ENCODE measurements at regions not wholly inside any gene's neighbourhood (a gene's known extent, or its start where the extent isn't known, plus 50 kb on each side); places are given as distances from the start of the nearest gene placed in this dataset.
"Not testable (repeated sequence)": the region's sequence is repeated elsewhere in the genome, so short reads cannot be mapped to it uniquely, and the experiment has no call there.

DNA sequence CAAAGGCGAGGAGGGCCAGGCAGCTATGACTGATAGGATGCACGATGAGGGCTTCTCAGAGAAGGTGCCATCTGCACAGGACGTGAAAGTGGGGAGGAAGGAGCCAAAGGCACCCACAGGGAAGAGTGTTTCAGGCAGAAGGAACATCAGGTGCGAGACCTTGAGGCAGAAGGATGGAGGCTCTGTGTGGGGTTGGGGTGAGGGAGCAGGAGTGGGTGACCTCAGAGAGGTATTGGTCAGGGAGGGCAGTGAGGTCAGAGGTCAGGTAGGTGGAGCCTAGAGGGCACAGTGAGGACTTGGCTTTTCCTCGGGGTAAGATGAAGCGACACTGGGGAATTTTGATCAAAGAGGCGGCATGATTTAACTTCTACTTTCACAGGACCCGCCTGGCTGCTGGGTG, 64.7 kb upstream of the XPA start:
- DNase-seq (ENCODE audit: low read depth in 1 of 2, low spot score in 1 of 2): no peak
- no peak for TF ChIP-seq JUND (IDR thresholded peaks at IDR 0.05; ENCODE audit: low read depth)
- in situ Hi-C loops (cut with HindIII; ENCODE audit: low pct_unique_long_range_greater_than_20kb, low sequenced_read_pairs): no loop called here

DNA sequence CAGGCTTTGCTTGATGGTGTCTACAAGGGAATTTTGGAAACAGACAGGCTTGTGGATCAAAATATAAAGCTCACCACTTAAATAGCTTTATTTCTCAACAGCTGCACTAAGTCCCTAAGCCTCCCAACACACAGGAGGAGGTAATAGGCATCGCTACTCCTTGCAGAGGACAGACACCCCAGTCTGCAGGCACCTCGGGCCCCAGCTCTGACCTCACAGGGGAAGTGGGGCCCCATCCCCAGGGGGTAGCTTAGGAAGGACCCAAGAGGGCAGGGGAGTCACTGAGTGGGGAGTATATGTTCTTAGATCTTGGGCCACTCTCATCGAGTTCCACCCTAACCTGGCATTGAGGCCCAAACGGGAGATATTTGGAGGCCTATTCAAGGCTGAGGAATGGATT, 66.7 kb upstream of the XPA start:
- TF ChIP-seq JUND (IDR thresholded peaks at IDR 0.05; ENCODE audit: low read depth): no peak
- no peak for DNase-seq (ENCODE audit: low read depth in 1 of 2, low spot score in 1 of 2)
- in situ Hi-C loops (cut with HindIII; ENCODE audit: low pct_unique_long_range_greater_than_20kb, low sequenced_read_pairs): no loop called here

DNA sequence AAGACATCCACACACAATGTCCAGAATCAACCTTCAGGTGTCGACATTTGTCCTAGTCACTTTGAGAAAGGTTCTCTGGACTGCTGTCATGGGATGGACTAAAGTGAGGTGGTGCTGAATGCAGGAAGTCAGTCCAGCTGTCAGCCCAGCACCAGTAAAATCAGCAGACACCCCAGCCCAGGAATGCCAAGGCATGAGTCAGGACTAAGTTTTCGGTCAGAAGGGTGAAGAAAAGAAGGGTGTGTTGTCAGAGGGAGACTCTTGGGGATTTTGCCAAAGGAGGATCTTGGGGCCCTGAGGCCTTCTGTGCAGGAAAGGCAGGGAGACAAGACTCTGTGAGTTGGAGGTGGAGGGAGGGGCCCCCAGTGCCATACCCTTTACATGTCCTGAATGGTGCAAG, 69.0 kb upstream of the XPA start:
- in situ Hi-C loops (cut with HindIII; ENCODE audit: low pct_unique_long_range_greater_than_20kb, low sequenced_read_pairs): no loop called here

DNA sequence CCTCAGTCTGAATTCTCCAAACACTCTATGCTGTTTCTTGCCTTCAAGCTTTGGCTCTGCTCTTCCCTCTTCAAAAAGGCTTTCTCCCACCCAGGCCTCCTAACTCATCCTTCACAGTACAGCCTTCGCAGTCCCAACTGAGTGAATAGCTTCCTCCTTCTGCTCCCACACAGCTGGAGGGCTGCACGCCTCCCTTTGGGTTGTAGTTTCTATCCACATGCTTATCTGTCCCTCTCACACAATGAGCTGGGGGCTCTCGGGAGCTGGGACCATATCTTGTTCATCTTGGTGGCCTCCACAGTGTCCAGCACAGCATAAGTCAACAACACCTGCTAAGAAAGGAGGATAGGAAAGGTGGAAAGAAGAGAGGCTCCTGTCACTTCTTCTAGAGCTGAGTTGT, 69.5 kb upstream of the XPA start:
- in situ Hi-C loops (cut with HindIII; ENCODE audit: low pct_unique_long_range_greater_than_20kb, low sequenced_read_pairs): no loop called here
- no peak for TF ChIP-seq JUND (IDR thresholded peaks at IDR 0.05; ENCODE audit: low read depth)
- no peak for DNase-seq (ENCODE audit: low read depth in 1 of 2, low spot score in 1 of 2)

More for the DNA sequence above, 69.0 kb upstream of the XPA start:
- DNase-seq (ENCODE audit: low read depth in 1 of 2, low spot score in 1 of 2): no peak
- TF ChIP-seq JUND (IDR thresholded peaks at IDR 0.05; ENCODE audit: low read depth): no peak

DNA sequence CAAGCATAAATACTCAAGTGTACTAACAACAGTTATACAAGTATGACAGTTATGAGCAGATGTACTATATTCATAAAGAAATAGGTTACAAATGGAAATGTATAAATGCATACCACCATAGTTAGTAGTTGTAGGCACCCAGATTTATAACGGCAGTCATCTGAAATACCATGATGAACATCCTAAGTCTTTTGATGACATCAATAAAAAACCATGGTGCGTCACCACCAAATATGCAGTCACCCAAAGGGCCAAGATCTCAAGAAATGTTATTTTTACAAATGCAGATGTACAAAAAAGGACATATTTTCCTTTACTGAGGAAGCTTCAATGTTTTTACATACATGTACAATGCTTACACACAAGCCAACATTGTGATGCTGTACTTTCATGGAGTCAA, 70.8 kb upstream of the XPA start:
- DNase-seq (ENCODE audit: low read depth in 1 of 2, low spot score in 1 of 2): no peak
- in situ Hi-C loops (cut with HindIII; ENCODE audit: low pct_unique_long_range_greater_than_20kb, low sequenced_read_pairs): no loop called here
- TF ChIP-seq JUND (IDR thresholded peaks at IDR 0.05; ENCODE audit: low read depth): no peak

DNA sequence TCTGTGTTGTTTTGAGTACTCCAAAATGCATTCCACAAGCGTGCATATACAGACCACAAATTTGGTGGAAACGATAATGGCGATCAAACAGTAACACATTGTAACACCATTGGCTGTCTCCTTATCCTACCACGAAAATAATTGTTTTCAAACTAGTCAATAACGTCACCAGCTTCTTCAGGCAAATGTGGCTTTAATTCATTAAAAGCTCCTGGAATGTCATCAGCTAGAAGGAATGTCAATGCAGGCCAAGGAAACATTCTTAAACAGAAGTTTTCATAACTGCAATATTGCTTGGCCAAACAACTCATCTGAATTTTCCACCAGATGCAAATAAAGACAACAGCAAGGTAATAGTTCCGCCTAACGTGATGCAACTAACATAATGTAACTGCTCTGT, 71.6 kb upstream of the XPA start:
- peak; percentile 59; the same call in 1 of the 2 replicates for TF ChIP-seq JUND (IDR thresholded peaks at IDR 0.05; ENCODE audit: low read depth)
- peak; percentile 14 to 61 for DNase-seq (ENCODE audit: low read depth in 1 of 2, low spot score in 1 of 2)
- in situ Hi-C loops (cut with HindIII; ENCODE audit: low pct_unique_long_range_greater_than_20kb, low sequenced_read_pairs): no loop called here

DNA sequence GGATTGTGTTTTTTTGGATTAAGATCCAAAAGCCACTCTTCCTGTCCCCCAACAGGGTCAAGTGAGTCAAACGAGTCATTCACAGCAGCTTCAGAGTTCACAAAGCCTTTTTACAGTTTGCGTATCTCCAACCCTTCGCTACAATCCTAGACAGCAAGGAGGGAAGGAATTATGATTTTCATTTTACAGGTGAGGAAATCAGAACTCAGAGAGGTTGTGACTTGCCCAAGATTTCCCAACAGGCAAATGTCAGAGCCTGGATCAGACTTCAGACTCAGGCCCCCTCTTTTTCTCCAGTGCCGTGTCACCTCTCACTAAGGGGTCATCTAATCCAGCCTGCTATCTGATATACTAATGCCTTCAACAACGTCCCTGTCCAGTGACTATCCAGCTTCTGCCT, 72.1 kb upstream of the XPA start:
- DNase-seq (ENCODE audit: low read depth in 1 of 2, low spot score in 1 of 2): no peak
- TF ChIP-seq JUND (IDR thresholded peaks at IDR 0.05; ENCODE audit: low read depth): no peak
- in situ Hi-C loops (cut with HindIII; ENCODE audit: low pct_unique_long_range_greater_than_20kb, low sequenced_read_pairs): no loop called here

DNA sequence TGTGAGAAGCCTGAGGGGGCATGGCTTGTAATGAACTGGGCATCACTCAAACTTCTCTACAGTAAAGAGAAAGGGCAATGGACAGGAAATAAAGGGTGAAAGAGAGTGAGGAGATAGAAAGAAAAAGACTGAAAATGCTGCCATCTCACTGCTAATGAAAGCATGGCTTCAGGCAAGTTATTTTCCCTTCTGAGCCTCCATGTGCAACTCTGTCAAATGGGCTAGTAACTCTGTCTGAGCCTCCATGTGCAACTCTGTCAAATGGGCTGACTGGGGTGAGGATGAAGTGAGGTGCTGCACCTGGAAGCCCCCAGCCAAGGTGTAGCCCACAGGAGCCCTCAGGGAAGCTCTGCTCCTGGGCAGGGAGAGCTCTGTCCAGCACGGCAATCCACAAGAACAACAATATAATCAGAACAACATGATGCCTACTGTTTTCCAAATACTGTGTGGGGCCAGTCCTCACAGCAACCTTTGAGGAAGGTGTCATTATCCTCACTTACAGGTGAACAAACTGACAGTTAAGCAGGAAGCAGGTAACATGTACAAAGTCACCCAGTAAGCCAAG, 73.8 kb upstream of the XPA start:
- TF ChIP-seq JUND (IDR thresholded peaks at IDR 0.05; ENCODE audit: low read depth): no peak
- no peak for DNase-seq (ENCODE audit: low read depth in 1 of 2, low spot score in 1 of 2)
- in situ Hi-C loops (cut with HindIII; ENCODE audit: low pct_unique_long_range_greater_than_20kb, low sequenced_read_pairs): no loop called here

DNA sequence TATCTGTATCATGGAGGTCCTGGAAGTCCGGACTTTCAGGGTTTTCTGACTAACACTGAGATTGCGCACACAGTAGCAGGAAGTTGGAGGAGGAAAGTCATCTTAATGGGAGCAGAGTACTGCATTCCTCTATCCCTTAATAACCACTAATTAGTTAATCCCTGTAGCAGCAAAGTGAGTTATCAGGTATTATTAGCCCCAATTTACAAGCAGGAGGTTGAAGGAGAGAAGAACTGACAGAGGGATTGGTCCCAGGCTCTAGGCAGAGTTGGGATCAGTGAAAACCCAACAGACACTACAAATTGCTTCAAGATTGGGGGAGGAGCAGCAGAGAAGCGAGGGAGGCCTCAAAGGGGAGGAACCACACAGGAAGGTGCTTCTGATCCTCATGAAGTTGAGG, 74.5 kb upstream of the XPA start:
- TF ChIP-seq JUND (IDR thresholded peaks at IDR 0.05; ENCODE audit: low read depth): no peak
- in situ Hi-C loops (cut with HindIII; ENCODE audit: low pct_unique_long_range_greater_than_20kb, low sequenced_read_pairs): no loop called here
- DNase-seq (ENCODE audit: low read depth in 1 of 2, low spot score in 1 of 2): no peak

DNA sequence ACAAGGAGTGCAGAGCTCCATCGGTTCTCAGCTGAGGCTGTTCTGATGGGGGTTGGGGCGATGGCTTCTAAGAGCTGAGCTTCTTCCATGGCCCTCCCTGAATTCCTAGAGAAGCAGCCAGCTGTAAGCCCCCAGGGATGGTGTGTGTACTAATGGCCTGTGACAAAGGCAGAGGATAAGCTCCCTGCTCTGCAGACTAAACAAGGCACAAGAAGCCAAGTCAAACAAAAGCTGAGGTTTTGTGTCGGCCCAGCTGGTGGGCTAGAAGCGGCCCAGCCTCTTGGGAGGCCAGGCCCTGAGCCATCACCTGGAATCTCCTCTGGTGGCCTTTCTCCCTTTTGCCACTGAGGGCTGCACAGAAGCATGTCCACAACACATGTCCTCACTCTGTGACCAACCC, 75.0 kb upstream of the XPA start:
- no peak for DNase-seq (ENCODE audit: low read depth in 1 of 2, low spot score in 1 of 2)
- TF ChIP-seq JUND (IDR thresholded peaks at IDR 0.05; ENCODE audit: low read depth): no peak
- in situ Hi-C loops (cut with HindIII; ENCODE audit: low pct_unique_long_range_greater_than_20kb, low sequenced_read_pairs): no loop called here

DNA sequence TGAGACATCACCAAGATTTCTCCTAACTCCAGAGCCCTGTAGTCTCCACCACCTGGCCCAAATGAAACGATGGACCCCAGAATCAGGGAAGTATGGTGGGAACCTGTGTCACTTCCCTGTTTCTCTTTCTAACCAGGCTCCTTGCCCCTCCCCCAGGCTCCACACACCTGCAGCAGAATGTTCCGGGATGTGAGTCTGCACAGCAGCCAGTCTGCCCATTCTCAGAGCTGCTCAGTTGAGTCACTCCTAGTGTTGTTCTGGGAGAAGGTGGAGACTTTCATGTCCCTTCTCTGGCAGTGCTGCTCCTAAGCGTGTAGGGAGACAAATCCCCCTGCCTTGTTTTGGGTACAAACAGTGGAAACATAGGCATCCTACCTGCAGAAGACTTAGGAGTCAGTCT, 76.0 kb upstream of the XPA start:
- TF ChIP-seq JUND (IDR thresholded peaks at IDR 0.05; ENCODE audit: low read depth): no peak
- DNase-seq (ENCODE audit: low read depth in 1 of 2, low spot score in 1 of 2): no peak
- in situ Hi-C loops (cut with HindIII; ENCODE audit: low pct_unique_long_range_greater_than_20kb, low sequenced_read_pairs): no loop called here

DNA sequence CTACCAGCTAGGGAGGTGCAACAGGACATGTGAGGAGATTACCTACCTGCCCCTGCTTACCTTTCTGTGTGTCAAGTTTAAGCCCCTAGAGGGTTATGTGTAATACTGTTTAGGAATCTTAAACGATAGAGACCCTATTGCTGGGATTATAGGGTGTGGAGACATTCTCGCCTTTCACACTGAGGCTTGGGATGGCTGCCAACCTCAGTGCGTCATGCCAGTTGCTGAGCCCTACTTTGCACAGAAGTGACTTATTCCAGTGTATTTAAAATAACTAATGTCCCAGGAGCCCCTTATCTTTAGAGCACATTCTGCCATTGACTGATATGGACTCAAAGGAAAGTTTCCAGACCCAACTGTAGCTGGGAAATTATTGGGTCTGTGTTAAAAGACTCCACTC, 76.6 kb upstream of the XPA start:
- no peak for TF ChIP-seq JUND (IDR thresholded peaks at IDR 0.05; ENCODE audit: low read depth)
- in situ Hi-C loops (cut with HindIII; ENCODE audit: low pct_unique_long_range_greater_than_20kb, low sequenced_read_pairs): no loop called here
- no peak for DNase-seq (ENCODE audit: low read depth in 1 of 2, low spot score in 1 of 2)

DNA sequence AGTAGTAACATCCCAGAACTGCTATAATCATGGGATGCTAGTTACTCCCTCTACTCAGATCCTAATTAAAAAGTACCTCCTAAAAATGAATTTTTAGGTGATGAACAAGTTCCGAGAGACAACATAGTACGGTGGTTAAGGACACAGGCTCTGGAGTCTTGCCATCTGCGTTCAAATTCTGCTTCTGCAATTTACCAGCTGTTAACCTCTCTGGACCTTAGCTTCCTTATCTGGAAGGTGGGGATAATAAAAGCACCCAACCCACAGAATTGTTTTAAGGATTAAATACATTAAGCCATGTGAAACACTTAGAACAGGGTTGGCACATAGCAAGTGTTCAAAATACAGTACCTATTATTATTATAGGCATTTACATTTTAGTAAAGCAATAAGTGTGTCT, 77.5 kb upstream of the XPA start:
- in situ Hi-C loops (cut with HindIII; ENCODE audit: low pct_unique_long_range_greater_than_20kb, low sequenced_read_pairs): no loop called here
- no peak for TF ChIP-seq JUND (IDR thresholded peaks at IDR 0.05; ENCODE audit: low read depth)
- no peak for DNase-seq (ENCODE audit: low read depth in 1 of 2, low spot score in 1 of 2)

DNA sequence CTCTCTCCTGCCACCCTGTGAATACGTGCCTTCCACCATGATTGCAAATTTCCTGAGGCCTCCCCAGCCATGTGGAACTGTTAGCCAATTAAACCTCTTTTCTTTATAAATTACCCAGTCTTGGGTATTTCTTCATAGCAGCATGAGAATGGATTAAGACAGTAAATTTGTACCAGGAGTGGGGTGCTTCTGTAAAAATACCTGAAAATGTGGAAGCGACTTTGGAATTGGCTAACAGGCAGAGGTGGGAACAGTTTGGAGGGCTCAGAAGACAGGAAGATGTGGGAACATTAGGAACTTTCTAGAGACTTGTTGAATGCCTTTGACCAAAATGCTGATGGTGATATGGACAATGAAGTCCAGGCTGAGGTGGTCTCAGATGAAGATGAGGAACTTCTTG, 74.3 kb upstream of the FOXE1 start:
- DNase-seq (ENCODE audit: low read depth in 1 of 2, low spot score in 1 of 2); in situ Hi-C loops (cut with HindIII; ENCODE audit: low pct_unique_long_range_greater_than_20kb, low sequenced_read_pairs): not testable (repeated sequence)

All from T47D (cell line).